ENCODE measurements at regions not wholly inside any gene's neighbourhood (a gene's known extent, or its start where the extent isn't known, plus 50 kb on each side); places are given as distances from the start of the nearest gene placed in this dataset.
"Not testable (repeated sequence)": the region's sequence is repeated elsewhere in the genome, so short reads cannot be mapped to it uniquely, and the experiment has no call there.

DNA sequence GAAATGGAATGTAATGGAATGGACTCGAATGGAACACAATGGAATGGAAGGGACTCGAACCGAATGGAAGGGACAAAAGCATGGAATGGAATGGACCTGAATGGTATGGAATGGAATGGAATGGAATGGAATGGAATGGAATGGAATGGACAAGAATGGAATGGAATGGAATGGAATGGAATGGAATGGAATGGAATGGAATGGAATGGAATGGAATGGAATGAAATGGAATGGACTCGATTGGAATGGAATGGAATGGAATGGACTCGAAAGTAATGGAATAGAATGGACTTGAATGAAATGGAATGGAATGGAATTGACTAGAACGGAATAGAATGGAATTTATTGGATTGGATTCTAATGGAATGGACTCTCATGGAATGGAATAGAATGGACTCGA is 245.5 kb downstream of the CCT8L2 start:
- TF ChIP-seq, protein P1, sequence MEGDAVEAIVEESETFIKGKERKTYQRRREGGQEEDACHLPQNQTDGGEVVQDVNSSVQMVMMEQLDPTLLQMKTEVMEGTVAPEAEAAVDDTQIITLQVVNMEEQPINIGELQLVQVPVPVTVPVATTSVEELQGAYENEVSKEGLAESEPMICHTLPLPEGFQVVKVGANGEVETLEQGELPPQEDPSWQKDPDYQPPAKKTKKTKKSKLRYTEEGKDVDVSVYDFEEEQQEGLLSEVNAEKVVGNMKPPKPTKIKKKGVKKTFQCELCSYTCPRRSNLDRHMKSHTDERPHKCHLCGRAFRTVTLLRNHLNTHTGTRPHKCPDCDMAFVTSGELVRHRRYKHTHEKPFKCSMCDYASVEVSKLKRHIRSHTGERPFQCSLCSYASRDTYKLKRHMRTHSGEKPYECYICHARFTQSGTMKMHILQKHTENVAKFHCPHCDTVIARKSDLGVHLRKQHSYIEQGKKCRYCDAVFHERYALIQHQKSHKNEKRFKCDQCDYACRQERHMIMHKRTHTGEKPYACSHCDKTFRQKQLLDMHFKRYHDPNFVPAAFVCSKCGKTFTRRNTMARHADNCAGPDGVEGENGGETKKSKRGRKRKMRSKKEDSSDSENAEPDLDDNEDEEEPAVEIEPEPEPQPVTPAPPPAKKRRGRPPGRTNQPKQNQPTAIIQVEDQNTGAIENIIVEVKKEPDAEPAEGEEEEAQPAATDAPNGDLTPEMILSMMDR (conservative IDR thresholded peaks at IDR 0.05), result not testable (repeated sequence)
- TF ChIP-seq ZFX (IDR thresholded peaks at IDR 0.05), result not testable (repeated sequence)

Measured in C4-2B (cell line).